Tibial nerve (tissue), 4 donors: ENCODE measurements at regions not wholly inside any gene's neighbourhood (a gene's known extent, or its start where the extent isn't known, plus 50 kb on each side); places are given as distances from the start of the nearest gene placed in this dataset.

Experiments
- DNase-seq, 2 donors: peaks; one replicate each; pipeline ENCODE4 v3.0.0-alpha.2; 2019; ENCODE audit warnings: low spot score in 2 of 2
- H3K27ac ChIP-seq, 4 donors: fragments of 200-600 bp; sonication (generic) in 3 of 4; one replicate each; pipeline ENCODE4 v1.5.1; 2017 to 2019; ENCODE audit warnings: mild to moderate bottlenecking in 1 of 4
- H3K27me3 ChIP-seq, 2 donors: fragments of 200-600 bp; sonication (generic) in 1 of 2; one replicate each; pipeline versions ENCODE4 v1.5.1 to v1.6.0; 2017 to 2019
- H3K36me3 ChIP-seq, 3 donors: fragments of 200-600 bp; sonication (generic); one replicate each; pipeline ENCODE4 v1.5.1; 2018 to 2019
- H3K4me1 ChIP-seq, 4 donors: fragments of 200-600 bp; sonication (generic) in 3 of 4; one replicate each; pipeline ENCODE4 v1.5.1; 2017 to 2019
- H3K4me3 ChIP-seq, 4 donors: fragments of 200-600 bp; sonication (generic) in 3 of 4; one replicate each; pipeline ENCODE4 v1.5.1; 2017 to 2019; ENCODE audit warnings: mild to moderate bottlenecking in 1 of 4, moderate library complexity in 1 of 4
- H3K9me3 ChIP-seq, 4 donors: fragments of 200-600 bp; sonication (generic) in 3 of 4; one replicate each; pipeline ENCODE4 v1.5.1; 2017 to 2019
- EP300 ChIP-seq, 2 donors: sonication (generic); formaldehyde crosslinking; IDR thresholded peaks; one replicate each; pipeline ENCODE4 v1.6.1; 2017; ENCODE audit warnings: antibody characterized with exemption in 2 of 2, mild to moderate bottlenecking in 1 of 2
- POLR2A ChIP-seq, 2 donors: fragments of 450-650 bp; IDR thresholded peaks; one replicate each; pipeline ENCODE4 v1.6.1; 2017; ENCODE audit warnings: antibody characterized with exemption in 2 of 2, mild to moderate bottlenecking in 2 of 2, moderate library complexity in 2 of 2
- WGBS, 2 donors: methylation state at CpG; one replicate each; pipeline ENCODE4 v1.1.5; 2018; 5-methylcytosine and 5-hydroxymethylcytosine counted together
- TF ChIP-seq, protein P1 (sequence below), 5 experiments: fragments of 200-600 bp in 3 of 5; fragments of 450-650 bp in 2 of 5; sonication (generic) in 3 of 5; IDR thresholded peaks; one replicate each; pipeline ENCODE4 v1.5.1; 2016 to 2019; ENCODE audit warnings: antibody characterized with exemption in 5 of 5, mild to moderate bottlenecking in 3 of 5, moderate library complexity in 2 of 5

DNA sequence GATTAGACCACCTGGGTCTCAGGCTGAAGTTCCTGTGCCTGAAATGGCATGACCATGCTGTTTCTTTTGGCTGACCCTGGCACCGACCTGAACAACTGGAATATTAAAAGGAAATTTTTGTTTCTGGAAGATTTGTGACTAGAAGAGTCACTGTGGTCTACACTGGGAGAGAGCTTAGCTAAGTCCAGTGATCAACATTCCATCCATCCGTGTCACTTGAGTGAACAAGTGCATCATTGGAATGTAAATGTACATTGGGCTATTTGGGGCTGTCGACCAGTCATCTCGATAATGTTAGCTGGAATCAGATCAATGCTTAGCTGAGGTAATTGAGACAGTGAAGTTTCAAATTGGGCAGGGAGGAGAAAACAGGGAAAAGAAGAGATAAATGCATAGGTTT, 95.4 kb upstream of the CCDC85A start:
- TF ChIP-seq, protein P1, sequence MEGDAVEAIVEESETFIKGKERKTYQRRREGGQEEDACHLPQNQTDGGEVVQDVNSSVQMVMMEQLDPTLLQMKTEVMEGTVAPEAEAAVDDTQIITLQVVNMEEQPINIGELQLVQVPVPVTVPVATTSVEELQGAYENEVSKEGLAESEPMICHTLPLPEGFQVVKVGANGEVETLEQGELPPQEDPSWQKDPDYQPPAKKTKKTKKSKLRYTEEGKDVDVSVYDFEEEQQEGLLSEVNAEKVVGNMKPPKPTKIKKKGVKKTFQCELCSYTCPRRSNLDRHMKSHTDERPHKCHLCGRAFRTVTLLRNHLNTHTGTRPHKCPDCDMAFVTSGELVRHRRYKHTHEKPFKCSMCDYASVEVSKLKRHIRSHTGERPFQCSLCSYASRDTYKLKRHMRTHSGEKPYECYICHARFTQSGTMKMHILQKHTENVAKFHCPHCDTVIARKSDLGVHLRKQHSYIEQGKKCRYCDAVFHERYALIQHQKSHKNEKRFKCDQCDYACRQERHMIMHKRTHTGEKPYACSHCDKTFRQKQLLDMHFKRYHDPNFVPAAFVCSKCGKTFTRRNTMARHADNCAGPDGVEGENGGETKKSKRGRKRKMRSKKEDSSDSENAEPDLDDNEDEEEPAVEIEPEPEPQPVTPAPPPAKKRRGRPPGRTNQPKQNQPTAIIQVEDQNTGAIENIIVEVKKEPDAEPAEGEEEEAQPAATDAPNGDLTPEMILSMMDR (IDR thresholded peaks at IDR 0.05): no peak
- TF ChIP-seq POLR2A (IDR thresholded peaks at IDR 0.05) (no peak), EP300 (IDR thresholded peaks at IDR 0.05) (no peak)
- H3K27ac ChIP-seq: no peak overlapping the region
- H3K27me3 ChIP-seq: no peaks in the 10 kb centered on the region
- no peak overlapping the region for H3K4me3 ChIP-seq
- H3K4me1 ChIP-seq: no peaks in the 10 kb centered on the region
- DNase-seq: no peak
- H3K9me3 ChIP-seq: no peaks in the 10 kb centered on the region
- H3K36me3 ChIP-seq: no peaks in the 10 kb centered on the region
- WGBS, 2 donors: 73 to 84% methylated on average over 4 of the region's 4 CpGs

DNA sequence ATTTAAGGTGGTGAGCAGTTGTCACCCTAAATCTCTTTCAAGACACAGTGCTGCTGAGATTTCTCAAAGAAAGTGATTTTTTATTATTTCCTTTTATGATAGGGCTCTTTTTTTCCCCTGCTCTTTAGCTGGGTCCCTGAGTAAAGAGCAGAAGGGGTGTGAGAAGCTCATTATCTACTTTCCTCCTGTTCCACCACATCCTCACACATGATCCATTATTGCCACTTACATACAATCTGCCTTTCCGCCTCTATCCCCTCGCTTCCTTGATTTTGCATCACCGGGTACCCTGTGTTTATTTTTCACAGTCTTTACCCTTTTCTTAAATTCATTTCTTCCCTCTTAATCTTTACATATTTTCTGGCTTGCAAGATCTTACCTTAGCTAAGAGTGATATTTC, 93.9 kb upstream of the CCDC85A start:
- no peak overlapping the region for H3K4me3 ChIP-seq
- no peaks in the 10 kb centered on the region for H3K27me3 ChIP-seq
- DNase-seq: no peak
- no peaks in the 10 kb centered on the region for H3K36me3 ChIP-seq
- H3K27ac ChIP-seq: no peak overlapping the region
- no peaks in the 10 kb centered on the region for H3K4me1 ChIP-seq
- no peaks in the 10 kb centered on the region for H3K9me3 ChIP-seq
- TF ChIP-seq, protein P1 (IDR thresholded peaks at IDR 0.05): no peak
- TF ChIP-seq EP300 (IDR thresholded peaks at IDR 0.05) (no peak), POLR2A (IDR thresholded peaks at IDR 0.05) (no peak)
- 75 to 77% methylated on average over 3 of the region's 3 CpGs for WGBS, 2 donors

DNA sequence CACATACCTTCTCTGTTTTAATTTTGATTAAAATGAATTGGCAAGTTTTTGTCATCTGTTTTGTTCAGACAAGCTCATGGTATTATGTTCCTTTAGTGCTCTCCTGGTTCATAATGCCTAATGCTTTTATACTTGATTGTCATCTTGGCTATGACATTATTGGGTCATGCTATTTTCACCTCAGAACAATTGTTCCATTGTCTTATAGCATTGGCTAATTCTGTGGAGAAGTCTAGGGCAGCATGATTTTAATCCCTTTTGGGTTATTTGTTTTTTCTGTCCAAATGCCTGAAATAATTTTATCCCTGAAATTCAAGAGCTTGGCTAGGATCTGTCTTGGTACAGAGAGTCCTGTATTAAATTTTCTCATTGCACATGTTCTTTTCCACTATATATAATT, 83.8 kb upstream of the CCDC85A start:
- DNase-seq: no peak
- Histone ChIP-seq H3K9me3 (no peaks in the 10 kb centered on the region), H3K4me3 (no peak overlapping the region), H3K27ac (no peak overlapping the region), H3K36me3 (no peaks in the 10 kb centered on the region), H3K4me1 (no peaks in the 10 kb centered on the region), H3K27me3 (no peaks in the 10 kb centered on the region)
- TF ChIP-seq POLR2A (IDR thresholded peaks at IDR 0.05) (no peak), EP300 (IDR thresholded peaks at IDR 0.05) (no peak)

DNA sequence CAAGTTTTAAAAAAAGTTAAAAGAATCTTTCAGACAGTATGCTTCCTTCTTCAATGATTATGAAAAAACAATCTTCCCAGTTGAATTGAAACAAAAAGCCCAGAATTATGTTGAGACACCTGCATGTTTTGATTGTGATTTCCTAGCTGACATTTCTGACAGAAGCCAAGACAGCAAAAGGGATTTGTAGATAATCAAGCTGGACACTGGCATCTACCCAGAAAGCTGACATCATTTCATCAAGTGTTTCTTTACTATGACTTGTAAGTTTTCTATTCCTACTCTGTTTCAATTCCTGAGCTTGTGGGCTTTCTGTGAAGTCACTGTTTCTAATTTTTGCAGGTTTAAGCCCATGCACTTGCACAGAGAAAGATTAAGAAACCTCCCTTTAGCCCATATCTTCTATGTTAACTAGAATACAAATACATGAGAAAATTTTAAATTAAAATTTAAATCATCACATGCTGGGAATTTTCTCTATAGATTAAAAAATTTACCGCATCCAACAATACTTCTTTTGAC, 82.9 kb upstream of the CCDC85A start:
- H3K36me3 ChIP-seq: no peaks in the 10 kb centered on the region
- DNase-seq: no peak
- TF ChIP-seq, protein P1 (IDR thresholded peaks at IDR 0.05): no peak
- TF ChIP-seq POLR2A (IDR thresholded peaks at IDR 0.05): no peak
- no peak for TF ChIP-seq EP300 (IDR thresholded peaks at IDR 0.05)
- H3K27me3 ChIP-seq: no peaks in the 10 kb centered on the region
- WGBS, 2 donors: 95 to 97% methylated on average over 1 of the region's 1 CpG
- no peak overlapping the region for H3K27ac ChIP-seq
- H3K9me3 ChIP-seq: no peaks in the 10 kb centered on the region
- H3K4me1 ChIP-seq: no peaks in the 10 kb centered on the region
- H3K4me3 ChIP-seq: no peak overlapping the region

DNA sequence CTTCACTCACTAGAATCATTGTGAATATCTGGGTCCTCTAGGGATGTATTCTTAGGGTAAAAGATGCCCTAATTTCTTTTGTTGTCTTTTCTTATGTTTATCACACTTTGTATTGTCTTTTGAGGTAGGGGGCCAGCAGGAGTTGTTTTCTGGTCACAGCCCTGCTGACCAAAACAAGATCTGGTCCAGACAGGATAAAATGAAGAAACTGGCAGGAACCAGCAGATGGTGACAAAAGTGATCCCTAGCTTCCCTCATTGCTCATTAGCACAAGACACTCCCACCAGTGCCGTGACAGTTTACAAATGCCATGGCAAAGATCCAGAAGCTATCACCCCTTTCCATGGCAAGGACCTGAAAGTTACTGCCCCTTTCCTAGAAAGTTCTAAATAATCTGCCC, 81.7 kb upstream of the CCDC85A start:
- DNase-seq: no peak
- 0 to 22% methylated on average over 1 of the region's 1 CpG for WGBS, 2 donors

More for the DNA sequence above, 81.7 kb upstream of the CCDC85A start:
- H3K27ac ChIP-seq: no peak overlapping the region
- no peak overlapping the region for H3K4me3 ChIP-seq
- no peaks in the 10 kb centered on the region for H3K27me3 ChIP-seq
- H3K9me3 ChIP-seq: no peaks in the 10 kb centered on the region
- no peaks in the 10 kb centered on the region for H3K36me3 ChIP-seq
- H3K4me1 ChIP-seq: no peaks in the 10 kb centered on the region
- TF ChIP-seq POLR2A (IDR thresholded peaks at IDR 0.05) (no peak), EP300 (IDR thresholded peaks at IDR 0.05) (no peak)
- TF ChIP-seq, protein P1 (IDR thresholded peaks at IDR 0.05): no peak
